ENCODE measurements at regions not wholly inside any gene's neighbourhood (a gene's known extent, or its start where the extent isn't known, plus 50 kb on each side); places are given as distances from the start of the nearest gene placed in this dataset.

GRCh38 chr15:70566989-70567388, 196.4 kb downstream of the UACA start:
- Mint-ChIP-seq H3K4me3 (no peak overlapping the region), H3K27ac (no peak overlapping the region), H3K4me1 (ENCODE audit: low read depth) (peaks cover 13% of the 10 kb centered on the region), H3K27me3 (no peaks in the 10 kb centered on the region), H3K36me3 (no peaks in the 10 kb centered on the region), H3K9me3 (ENCODE audit: low read depth) (no peaks in the 10 kb centered on the region)

- H3K27me3 Mint-ChIP-seq: no peaks in the 10 kb centered on the region
- H3K4me3 Mint-ChIP-seq: no peak overlapping the region
- peaks cover 13% of the 10 kb centered on the region for H3K4me1 Mint-ChIP-seq (ENCODE audit: low read depth)
- no peaks in the 10 kb centered on the region for H3K9me3 Mint-ChIP-seq (ENCODE audit: low read depth)
- H3K27ac Mint-ChIP-seq: no peak overlapping the region
- H3K36me3 Mint-ChIP-seq: no peaks in the 10 kb centered on the region
Observed at GRCh38 chr15:70566047-70566835, 197.1 kb downstream of the UACA start.

- no peak overlapping the region for H3K4me3 Mint-ChIP-seq
- no peaks in the 10 kb centered on the region for H3K9me3 Mint-ChIP-seq (ENCODE audit: low read depth)
- no peaks in the 10 kb centered on the region for H3K27me3 Mint-ChIP-seq
- no peaks in the 10 kb centered on the region for H3K36me3 Mint-ChIP-seq
- H3K4me1 Mint-ChIP-seq (ENCODE audit: low read depth): peaks cover 10% of the 10 kb centered on the region
- H3K27ac Mint-ChIP-seq: no peak overlapping the region
Observed at GRCh38 chr15:70563561-70564095, 199.7 kb downstream of the UACA start.

GRCh38 chr15:70562906-70563305, 200.5 kb downstream of the UACA start:
- no peak overlapping the region for H3K4me3 Mint-ChIP-seq
- peaks cover 10% of the 10 kb centered on the region for H3K4me1 Mint-ChIP-seq (ENCODE audit: low read depth)
- H3K27me3 Mint-ChIP-seq: no peaks in the 10 kb centered on the region

GRCh38 chr15:70561885-70562284, 201.5 kb downstream of the UACA start:
- no peak overlapping the region for H3K27ac Mint-ChIP-seq
- peaks cover 10% of the 10 kb centered on the region for H3K4me1 Mint-ChIP-seq (ENCODE audit: low read depth)
- no peaks in the 10 kb centered on the region for H3K27me3 Mint-ChIP-seq
- no peaks in the 10 kb centered on the region for H3K9me3 Mint-ChIP-seq (ENCODE audit: low read depth)
- no peaks in the 10 kb centered on the region for H3K36me3 Mint-ChIP-seq
- H3K4me3 Mint-ChIP-seq: no peak overlapping the region

More at GRCh38 chr15:70562906-70563305, 200.5 kb downstream of the UACA start:
- H3K9me3 Mint-ChIP-seq (ENCODE audit: low read depth): no peaks in the 10 kb centered on the region
- no peaks in the 10 kb centered on the region for H3K36me3 Mint-ChIP-seq
- H3K27ac Mint-ChIP-seq: peak overlapping the region; percentile 50

GRCh38 chr15:70560617-70561328, 202.6 kb downstream of the UACA start:
- Mint-ChIP-seq H3K9me3 (ENCODE audit: low read depth) (no peaks in the 10 kb centered on the region), H3K4me1 (ENCODE audit: low read depth) (peaks cover 4% of the 10 kb centered on the region), H3K36me3 (no peaks in the 10 kb centered on the region), H3K27ac (no peak overlapping the region), H3K27me3 (no peaks in the 10 kb centered on the region), H3K4me3 (no peak overlapping the region)

GRCh38 chr15:70559265-70560239, 203.8 kb downstream of the UACA start:
- Mint-ChIP-seq H3K4me3 (no peak overlapping the region), H3K36me3 (no peaks in the 10 kb centered on the region), H3K27me3 (no peaks in the 10 kb centered on the region), H3K4me1 (ENCODE audit: low read depth) (peaks cover 2% of the 10 kb centered on the region), H3K9me3 (ENCODE audit: low read depth) (no peaks in the 10 kb centered on the region), H3K27ac (no peak overlapping the region)

- Mint-ChIP-seq H3K27me3 (no peaks in the 10 kb centered on the region), H3K27ac (no peak overlapping the region), H3K9me3 (ENCODE audit: low read depth) (no peaks in the 10 kb centered on the region), H3K36me3 (no peaks in the 10 kb centered on the region), H3K4me3 (no peak overlapping the region), H3K4me1 (ENCODE audit: low read depth) (peaks cover 2% of the 10 kb centered on the region)
Observed at GRCh38 chr15:70558406-70559264, 204.7 kb downstream of the UACA start.

GRCh38 chr15:70557521-70558258, 205.7 kb downstream of the UACA start:
- Mint-ChIP-seq H3K27ac (no peak overlapping the region), H3K27me3 (no peaks in the 10 kb centered on the region), H3K36me3 (no peaks in the 10 kb centered on the region), H3K9me3 (ENCODE audit: low read depth) (no peaks in the 10 kb centered on the region), H3K4me3 (no peak overlapping the region), H3K4me1 (ENCODE audit: low read depth) (peaks cover under 1% of the 10 kb centered on the region)

GRCh38 chr15:70556779-70557178, 206.6 kb downstream of the UACA start:
- H3K4me1 Mint-ChIP-seq (ENCODE audit: low read depth): no peaks in the 10 kb centered on the region

GRCh38 chr15:70556151-70556741, 207.1 kb downstream of the UACA start:
- no peaks in the 10 kb centered on the region for H3K36me3 Mint-ChIP-seq
- no peaks in the 10 kb centered on the region for H3K27me3 Mint-ChIP-seq
- no peaks in the 10 kb centered on the region for H3K9me3 Mint-ChIP-seq (ENCODE audit: low read depth)
- H3K4me3 Mint-ChIP-seq: no peak overlapping the region
- H3K4me1 Mint-ChIP-seq (ENCODE audit: low read depth): no peaks in the 10 kb centered on the region
- H3K27ac Mint-ChIP-seq: peak overlapping the region; percentile 51

More at GRCh38 chr15:70556779-70557178, 206.6 kb downstream of the UACA start:
- Mint-ChIP-seq H3K9me3 (ENCODE audit: low read depth) (no peaks in the 10 kb centered on the region), H3K27me3 (no peaks in the 10 kb centered on the region), H3K27ac (no peak overlapping the region), H3K4me3 (no peak overlapping the region), H3K36me3 (no peaks in the 10 kb centered on the region)

GRCh38 chr15:70555713-70556112, 207.6 kb downstream of the UACA start:
- Mint-ChIP-seq H3K27ac (peak overlapping the region; percentile 51), H3K27me3 (no peaks in the 10 kb centered on the region), H3K9me3 (ENCODE audit: low read depth) (no peaks in the 10 kb centered on the region), H3K36me3 (no peaks in the 10 kb centered on the region), H3K4me1 (ENCODE audit: low read depth) (no peaks in the 10 kb centered on the region), H3K4me3 (no peak overlapping the region)

- H3K4me1 Mint-ChIP-seq (ENCODE audit: low read depth): peaks cover 22% of the 10 kb centered on the region
Observed at GRCh38 chr15:70547846-70548487, 215.4 kb downstream of the UACA start.

More at GRCh38 chr15:70547846-70548487, 215.4 kb downstream of the UACA start:
- Mint-ChIP-seq H3K36me3 (no peaks in the 10 kb centered on the region), H3K27ac (peak overlapping the region; percentile 24), H3K27me3 (no peaks in the 10 kb centered on the region), H3K4me3 (no peak overlapping the region), H3K9me3 (ENCODE audit: low read depth) (no peaks in the 10 kb centered on the region)

Data from activated naive CD8-positive, alpha-beta T cell (primary cell).